ENCODE measurements at regions not wholly inside any gene's neighbourhood (a gene's known extent, or its start where the extent isn't known, plus 50 kb on each side); places are given as distances from the start of the nearest gene placed in this dataset.

GRCh38 chr3:18751514-18751913, 326.4 kb upstream of the SATB1 start:
- no peak overlapping the region for H3K9ac ChIP-seq (ENCODE audit: insufficient read depth in 1 of 2, low read depth in 2 of 2, low read length in 2 of 2)
- 0% methylated on average over 1 of the region's 1 CpG for WGBS (ENCODE audit: insufficient coverage, low coverage, missing lambda C conversion rate)
- ChIA-PET CTCF (ENCODE audit: low intra/inter-chr PET ratio) (interaction anchor here (0.5 kb wide), 1 partner anchor 1131 kb away, joined by 3 read pairs; no protein-coding TSS in a partner anchor), POLR2A (no interaction called here)
- no peaks in the 10 kb centered on the region for H3K79me2 ChIP-seq (ENCODE audit: control insufficient read depth, insufficient read depth, low read length)
- no peak for DNase-seq (ENCODE audit: extremely low read depth in 1 of 4, low spot score in 3 of 4)
- no peaks in the 10 kb centered on the region for H3K36me3 ChIP-seq (ENCODE audit: control insufficient read depth, insufficient read depth, low read length)
- ATAC-seq = no peak
- FAIRE-seq = no peak
- H3K9me1 ChIP-seq (ENCODE audit: control insufficient read depth, insufficient read depth, low read length) = no peaks in the 10 kb centered on the region
- no peaks in the 10 kb centered on the region for H4K20me1 ChIP-seq (replicated peaks; ENCODE audit: control insufficient read depth, insufficient read depth, low read length)
- BruUV-seq (replicated peaks) = no TSS peak
- no peak overlapping the region for H3K4me2 ChIP-seq (ENCODE audit: insufficient read depth, low read length)
- H3K27me3 ChIP-seq (ENCODE audit: control insufficient read depth in 2 of 2, insufficient read depth in 2 of 2, low read length in 2 of 2) = no peaks in the 10 kb centered on the region
- intact Hi-C loops (cut with micrococcal nuclease) (loop anchor here (10.0 kb wide), 1 partner anchor 857 kb away; no protein-coding TSS in a partner anchor), in situ Hi-C loops (cut with MboI) (no loop called here)
- H3K27ac ChIP-seq (ENCODE audit: extremely low read depth, low read depth, low read length) = no peak overlapping the region
- no peak for TF ChIP-seq IRF1 (CRISPR knock-in tag; IDR thresholded peaks at IDR 0.05; ENCODE audit: borderline replicate concordance)
- no peak for TF ChIP-seq CAMTA2 (CRISPR knock-in tag; conservative IDR thresholded peaks at IDR 0.05)
- TF ChIP-seq ZNF785 (CRISPR knock-in tag; IDR thresholded peaks at IDR 0.05) = no peak
- TF ChIP-seq MCM5 (IDR thresholded peaks at IDR 0.05; ENCODE audit: low read depth) = no peak
- no peak for TF ChIP-seq ZNF165 (CRISPR knock-in tag; IDR thresholded peaks at IDR 0.05; ENCODE audit: borderline replicate concordance)
- no peak for TF ChIP-seq ZNF384 (IDR thresholded peaks at IDR 0.05; ENCODE audit: low read depth, low read length)
- no peak for TF ChIP-seq FOS (IDR thresholded peaks at IDR 0.05; ENCODE audit: extremely low read depth, insufficient read length)
- TF ChIP-seq EWSR1 (IDR thresholded peaks at IDR 0.05; ENCODE audit: borderline replicate concordance, low read depth, partially characterized antibody) = no peak
- TF ChIP-seq ZNF12 (CRISPR knock-in tag; IDR thresholded peaks at IDR 0.05) = no peak
- no peak for TF ChIP-seq TCF7L2 (IDR thresholded peaks at IDR 0.05; ENCODE audit: low read depth, low read length)
- TF ChIP-seq SRSF1 (IDR thresholded peaks at IDR 0.05; ENCODE audit: low read depth, low read length) = no peak
- TF ChIP-seq KAT2B (IDR thresholded peaks at IDR 0.05; ENCODE audit: low read depth, low read length) = no peak
- no peak for TF ChIP-seq AFF1 (IDR thresholded peaks at IDR 0.05; ENCODE audit: low read depth in 1 of 2, partially characterized antibody in 2 of 2)
- TF ChIP-seq DDX20 (tag; IDR thresholded peaks at IDR 0.05; ENCODE audit: low read depth) = no peak
- no peak for TF ChIP-seq SNAPC5 (CRISPR knock-in tag; IDR thresholded peaks at IDR 0.05)
- TF ChIP-seq HCFC1 (IDR thresholded peaks at IDR 0.05; ENCODE audit: low read depth, low read length) = no peak
- H3K9me3 ChIP-seq (replicated peaks; ENCODE audit: control insufficient read depth, insufficient read depth, low read depth, low read length) = peaks cover 2% of the 10 kb centered on the region; the same call in 1 of the 2 replicates
- no peak overlapping the region for H3K4me3 ChIP-seq
- no peak overlapping the region for H2AFZ ChIP-seq (ENCODE audit: low read depth, low read length)
- H3K4me1 ChIP-seq (replicated peaks in 1 of 2; ENCODE audit: control insufficient read depth in 2 of 2, insufficient read depth in 2 of 2, low read length in 2 of 2) = no peaks in the 10 kb centered on the region

Measured in K562 (cell line).